ENCODE measurements at regions not wholly inside any gene's neighbourhood (a gene's known extent, or its start where the extent isn't known, plus 50 kb on each side); places are given as distances from the start of the nearest gene placed in this dataset.
"Not testable (repeated sequence)": the region's sequence is repeated elsewhere in the genome, so short reads cannot be mapped to it uniquely, and the experiment has no call there.

DNA sequence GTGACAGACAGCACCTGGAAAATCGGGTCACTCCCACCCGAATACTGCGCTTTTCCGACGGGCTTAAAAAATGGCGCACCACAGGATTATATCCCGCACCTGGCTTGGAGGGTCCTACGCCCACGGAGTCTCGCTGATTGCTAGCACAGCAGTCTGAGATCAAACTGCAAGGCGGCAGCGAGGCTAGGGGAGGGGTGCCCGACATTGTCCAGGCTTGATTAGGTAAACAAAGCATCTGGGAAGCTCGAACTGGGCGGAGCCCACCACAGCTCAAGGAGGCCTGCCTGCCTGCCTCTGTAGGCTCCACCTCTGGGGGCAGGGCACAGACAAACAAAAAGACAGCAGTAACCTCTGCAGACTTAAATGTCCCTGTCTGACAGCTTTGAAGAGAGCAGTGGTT is 1370.0 kb downstream of the SUCLG1 start:
- DNase-seq (ENCODE audit: low spot score); intact Hi-C loops (cut with DNase I): not testable (repeated sequence)

DNA sequence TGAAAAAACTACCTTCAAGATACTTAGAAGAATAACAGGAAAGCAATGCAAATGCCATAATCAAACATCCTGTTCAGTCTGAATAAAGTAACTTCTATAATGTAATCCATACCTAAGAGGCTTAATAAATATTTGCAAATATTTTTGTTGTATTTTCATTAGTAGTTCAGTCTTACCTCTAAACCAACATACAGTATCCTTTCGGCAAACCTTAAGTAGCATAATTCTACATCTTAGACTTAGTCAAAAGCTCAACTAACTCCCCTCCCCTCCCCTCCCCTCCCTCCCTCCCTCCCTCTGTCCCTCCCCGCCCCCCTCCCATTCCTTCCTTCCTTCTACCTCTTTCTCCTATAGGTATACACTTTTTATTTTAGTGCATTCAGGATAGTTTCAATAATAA is 1373.2 kb downstream of the SUCLG1 start:
- DNase-seq (ENCODE audit: low spot score), result no peak
- intact Hi-C loops (cut with DNase I), result no loop called here

DNA sequence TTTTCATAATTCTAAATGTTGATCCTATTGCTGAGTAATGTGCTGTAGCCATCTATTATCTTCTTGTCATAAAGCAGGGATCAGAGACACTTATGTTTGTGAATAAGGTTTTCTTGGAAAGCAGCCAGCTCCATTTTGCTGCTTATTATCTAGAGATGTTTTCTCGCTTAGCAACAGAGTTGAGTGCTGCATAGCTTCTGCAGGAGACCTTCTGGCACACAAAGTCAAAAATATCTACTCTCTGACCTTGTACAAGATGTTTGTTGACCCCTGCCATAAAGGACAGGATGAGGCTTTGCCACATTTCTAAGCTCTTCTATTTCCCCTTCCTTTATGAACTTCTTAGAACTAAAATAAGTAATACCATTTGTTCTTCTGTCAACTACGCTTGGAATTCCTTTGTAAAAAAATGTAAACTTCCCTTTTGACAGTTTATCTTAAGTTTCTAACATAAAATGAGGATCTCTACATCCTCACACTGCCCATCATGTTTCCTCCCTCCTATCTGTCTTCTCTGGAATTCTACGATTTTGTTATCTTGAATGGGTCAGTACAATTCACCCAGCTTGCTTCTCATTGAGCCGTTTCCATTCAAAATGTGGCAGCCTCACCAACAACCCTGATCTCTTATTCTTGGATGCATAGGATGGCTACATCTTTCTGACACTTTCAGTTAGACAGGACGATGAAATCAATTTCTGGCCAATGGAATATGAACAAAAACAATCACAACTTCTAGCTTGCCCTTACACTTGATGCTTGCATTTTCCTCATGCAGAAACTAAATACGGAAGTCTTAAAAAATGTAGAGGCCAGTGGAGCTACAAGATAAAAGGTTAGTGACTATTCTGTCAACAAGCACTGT is 1377.0 kb downstream of the SUCLG1 start:
- DNase-seq (ENCODE audit: low spot score), result no peak

DNA sequence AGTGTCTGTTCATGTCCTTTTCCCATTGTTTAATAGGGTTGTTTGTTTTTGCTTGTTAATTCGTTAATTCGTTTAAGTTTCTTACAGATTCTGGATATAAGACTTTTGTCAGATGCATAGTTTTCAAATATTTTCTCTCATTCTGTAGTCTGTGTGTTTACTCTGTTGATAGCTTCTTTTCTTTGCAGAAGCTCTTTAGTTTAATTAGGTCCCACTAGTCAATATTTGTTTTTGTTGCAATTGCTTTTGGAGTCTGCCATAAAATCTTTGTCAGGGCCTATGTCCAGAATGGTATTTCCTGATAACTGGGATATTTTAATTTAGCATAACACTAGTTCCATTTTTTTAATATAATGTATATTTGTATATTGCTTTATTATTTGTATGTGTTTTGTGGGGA is 1380.1 kb downstream of the SUCLG1 start:
- DNase-seq (ENCODE audit: low spot score), result no peak
- intact Hi-C loops (cut with DNase I), result no loop called here

More for the DNA sequence above, 1377.0 kb downstream of the SUCLG1 start:
- intact Hi-C loops (cut with DNase I), result no loop called here

DNA sequence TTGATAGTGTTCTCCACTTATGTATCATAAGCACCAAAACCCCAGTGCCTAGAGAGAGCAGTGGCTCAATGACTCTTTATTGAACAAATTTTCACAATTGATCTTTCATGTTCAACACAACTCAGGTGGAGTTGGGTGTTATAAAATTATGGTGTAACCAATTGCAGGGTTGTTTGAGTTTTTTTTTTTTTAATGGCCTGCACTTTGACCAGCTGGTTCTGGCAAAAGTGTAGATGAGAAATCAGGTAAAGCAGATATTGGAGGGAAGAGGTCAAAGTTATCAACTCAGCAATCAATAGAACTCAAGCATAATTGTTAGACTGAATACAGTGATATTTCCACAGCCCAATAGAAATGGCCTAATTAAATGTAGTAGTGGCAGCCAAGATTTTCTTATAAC is 1386.3 kb downstream of the SUCLG1 start:
- DNase-seq (ENCODE audit: low spot score), result no peak
- intact Hi-C loops (cut with DNase I), result no loop called here

DNA sequence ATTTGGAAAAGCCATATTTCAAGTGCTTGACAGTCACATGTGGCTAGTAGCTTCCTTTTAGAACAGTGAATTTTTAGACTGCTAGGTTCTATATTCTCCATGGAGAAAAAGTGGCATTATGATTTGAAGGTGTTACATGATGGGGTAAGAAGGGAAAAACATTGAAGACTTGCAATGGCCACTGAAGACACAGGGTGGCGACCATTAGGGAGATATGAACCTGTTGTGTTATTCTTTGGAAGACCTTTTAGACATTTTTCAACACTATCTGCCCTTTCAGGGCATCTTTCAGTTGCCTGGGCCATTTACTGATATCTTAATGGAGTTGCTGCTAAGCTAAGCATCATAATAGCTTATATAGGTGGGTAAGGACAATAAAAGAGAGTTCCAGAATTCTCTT is 1387.2 kb downstream of the SUCLG1 start:
- intact Hi-C loops (cut with DNase I), result no loop called here
- DNase-seq (ENCODE audit: low spot score), result no peak

DNA sequence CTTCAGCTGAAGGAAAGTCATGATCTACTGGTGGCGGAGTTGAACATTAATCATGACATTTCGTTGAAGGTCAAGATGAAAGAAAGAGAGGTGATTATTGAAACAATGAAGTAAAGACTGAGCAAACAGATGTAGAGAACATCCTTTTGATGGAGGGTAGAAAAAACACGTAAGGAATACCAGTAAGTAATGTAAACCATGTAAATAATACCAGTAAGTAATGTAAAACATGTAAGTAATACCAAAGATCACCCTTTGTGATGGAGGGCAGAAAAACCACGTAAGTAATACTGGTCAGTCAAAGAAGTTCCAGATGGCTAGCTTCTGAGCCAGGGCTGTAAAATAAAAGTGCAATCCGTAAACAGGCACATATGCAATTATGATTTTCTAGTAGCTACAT is 1387.7 kb downstream of the SUCLG1 start:
- DNase-seq (ENCODE audit: low spot score), result no peak
- intact Hi-C loops (cut with DNase I), result no loop called here

DNA sequence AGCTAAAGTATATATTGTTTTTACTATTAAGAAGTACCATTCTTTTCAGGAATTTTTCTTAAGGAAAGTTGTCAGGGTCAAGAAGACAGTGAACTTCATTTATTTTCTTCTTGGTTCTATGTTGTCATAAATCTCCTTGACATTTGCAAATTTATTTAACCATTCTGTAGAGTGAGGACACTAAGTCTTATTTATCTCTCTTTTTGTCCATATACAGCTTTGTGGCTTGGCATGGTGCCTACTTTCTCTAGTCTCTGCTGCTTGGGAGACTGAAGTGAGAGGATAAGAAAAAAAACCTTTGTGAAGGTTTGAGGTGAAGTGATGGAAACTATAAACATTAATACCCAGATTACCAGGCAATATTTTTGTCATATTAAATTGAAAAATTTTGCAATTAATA is 1389.4 kb downstream of the SUCLG1 start:
- intact Hi-C loops (cut with DNase I), result no loop called here
- DNase-seq (ENCODE audit: low spot score), result no peak

DNA sequence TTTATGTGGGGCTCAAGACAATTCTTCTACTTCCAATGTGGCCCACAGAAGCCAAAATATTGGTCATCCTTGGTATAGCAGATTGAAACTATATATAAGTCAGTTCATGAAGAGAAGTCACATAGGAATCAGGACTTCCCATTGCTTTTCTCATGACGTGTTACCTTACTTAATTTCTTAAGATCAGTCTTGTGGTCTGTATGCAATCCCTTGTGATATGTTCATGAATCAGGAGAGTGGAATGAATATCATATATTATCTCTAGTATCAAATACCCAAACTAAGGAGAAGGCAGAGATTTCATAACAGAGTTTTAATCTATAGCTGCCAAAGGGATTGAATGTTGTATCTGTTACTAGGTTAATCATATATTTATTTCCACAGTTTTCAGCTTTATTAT is 1390.4 kb downstream of the SUCLG1 start:
- intact Hi-C loops (cut with DNase I), result no loop called here

DNA sequence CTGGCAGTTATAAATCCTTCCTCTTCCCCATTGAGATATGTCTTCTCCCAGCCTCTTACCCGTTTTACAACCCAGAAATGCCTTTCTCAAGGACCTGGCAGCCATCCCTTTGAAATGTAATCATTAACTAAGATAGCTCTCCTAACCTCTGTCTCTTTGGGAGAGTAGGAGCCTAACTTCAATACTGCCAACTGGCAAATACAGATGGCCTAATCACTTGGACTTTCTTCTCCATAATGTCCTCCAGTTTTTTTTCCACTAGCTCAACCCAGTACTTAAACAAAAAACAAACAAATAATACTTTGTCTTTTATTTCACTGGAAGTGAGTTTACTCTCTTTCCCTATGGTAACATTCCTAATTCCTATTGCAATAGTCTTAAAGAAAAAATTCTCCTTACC is 1391.1 kb downstream of the SUCLG1 start:
- intact Hi-C loops (cut with DNase I), result no loop called here
- no peak for DNase-seq (ENCODE audit: low spot score)

More for the DNA sequence above, 1390.4 kb downstream of the SUCLG1 start:
- no peak for DNase-seq (ENCODE audit: low spot score)

DNA sequence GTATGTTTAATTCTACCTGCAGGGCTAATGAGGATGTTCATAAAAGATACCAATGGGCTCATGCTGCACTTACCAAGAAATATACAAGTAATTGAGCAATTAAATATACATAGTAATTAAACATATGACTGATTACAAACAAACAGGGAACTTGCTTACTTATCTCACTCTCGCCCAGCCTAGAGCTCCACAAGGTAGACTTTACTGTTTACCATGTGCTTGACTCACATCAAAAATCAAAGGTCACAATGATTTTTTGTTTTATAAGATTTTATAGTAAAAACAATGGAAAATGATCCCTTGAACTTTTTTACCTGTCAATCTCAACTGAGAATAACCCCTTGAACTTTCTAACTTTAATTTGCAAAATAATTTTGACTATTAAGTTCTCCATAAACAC is 1395.1 kb downstream of the SUCLG1 start:
- intact Hi-C loops (cut with DNase I), result no loop called here

DNA sequence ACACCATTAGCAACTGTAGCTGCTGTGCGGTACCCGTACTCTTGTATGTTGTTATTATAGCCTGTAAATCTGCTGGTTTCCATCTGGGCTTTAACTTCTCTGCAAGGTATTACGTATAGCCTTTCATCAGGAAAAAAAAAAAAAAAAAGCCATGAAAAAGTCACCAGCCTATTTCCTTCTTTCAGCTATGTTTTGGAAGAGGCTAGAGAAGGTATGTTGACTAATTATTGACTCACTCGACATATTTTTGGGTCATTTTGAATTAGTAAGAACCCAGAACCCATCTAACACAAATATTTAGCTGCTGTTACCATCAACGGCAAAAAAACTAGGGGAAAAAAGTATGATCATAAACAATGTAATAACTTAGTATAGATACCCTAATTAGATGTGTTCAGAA is 1395.6 kb downstream of the SUCLG1 start:
- DNase-seq (ENCODE audit: low spot score), result no peak
- intact Hi-C loops (cut with DNase I), result no loop called here

More for the DNA sequence above, 1395.1 kb downstream of the SUCLG1 start:
- DNase-seq (ENCODE audit: low spot score), result no peak

DNA sequence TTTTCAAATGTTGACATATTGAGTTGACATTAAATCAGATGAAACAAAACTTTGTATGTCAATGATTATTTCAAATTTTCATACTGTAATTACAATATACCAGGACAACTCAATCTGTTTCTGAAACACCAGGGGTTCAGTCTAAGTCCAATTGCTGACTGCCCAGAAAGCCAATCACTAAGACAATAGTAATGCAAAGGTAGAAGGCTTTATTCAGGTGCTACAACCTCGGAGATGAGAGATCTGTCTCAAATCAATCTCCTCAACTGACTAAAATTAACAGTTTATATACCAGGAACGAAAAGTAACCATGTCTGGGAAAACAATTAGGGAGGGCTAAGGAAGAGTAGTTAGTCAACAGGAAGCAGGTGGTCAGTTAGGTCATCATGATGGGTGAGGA is 1400.4 kb downstream of the SUCLG1 start:
- no peak for DNase-seq (ENCODE audit: low spot score)
- intact Hi-C loops (cut with DNase I), result no loop called here

DNA sequence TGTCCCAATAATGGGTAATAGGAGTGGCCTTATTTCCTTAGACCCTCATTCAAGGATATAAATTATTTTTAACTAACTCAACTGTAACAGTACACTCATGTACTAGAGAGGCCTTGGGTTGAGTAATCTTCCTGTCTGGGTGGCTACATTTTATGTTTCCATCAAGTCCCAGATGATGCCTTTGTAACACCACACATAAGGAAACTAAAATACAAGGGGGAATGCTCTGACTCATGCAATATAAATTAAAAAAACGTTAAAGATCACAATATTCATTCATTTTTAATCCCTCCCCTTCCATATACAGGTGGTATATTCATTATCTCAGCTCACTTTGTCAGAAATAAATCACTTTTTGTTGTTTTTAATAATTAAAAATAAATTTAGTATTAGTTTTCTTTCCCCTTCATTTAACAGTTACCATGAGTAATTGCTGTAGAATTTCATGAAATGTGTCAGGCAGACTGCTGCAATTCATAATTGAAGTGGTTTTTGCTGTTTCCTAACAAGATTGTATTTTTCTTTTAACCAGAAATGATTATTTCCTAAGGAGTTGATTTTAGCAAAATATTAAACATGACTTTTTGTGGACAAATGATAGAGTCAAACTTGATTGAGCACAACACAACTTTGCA is 1403.6 kb downstream of the SUCLG1 start:
- intact Hi-C loops (cut with DNase I), result no loop called here
- DNase-seq (ENCODE audit: low spot score), result no peak

DNA sequence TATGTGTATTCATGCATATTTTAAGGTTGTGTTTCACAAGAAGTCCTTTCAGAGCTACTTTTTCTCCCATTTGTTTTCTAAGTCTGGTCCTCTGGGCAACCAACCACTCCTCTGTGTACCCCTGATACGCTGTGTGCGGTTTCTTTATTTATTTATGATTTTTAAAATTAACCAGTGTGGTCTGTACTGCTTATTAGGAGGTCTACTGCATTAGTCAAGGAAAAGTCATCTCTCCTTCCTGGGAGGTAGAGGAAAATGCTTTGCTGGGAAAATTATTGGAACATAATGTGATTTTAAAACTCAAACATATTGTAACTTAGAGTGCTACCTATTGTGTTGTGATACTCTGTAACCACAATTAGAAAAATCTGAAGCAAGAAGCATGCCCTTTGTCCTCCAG is 1404.3 kb downstream of the SUCLG1 start:
- intact Hi-C loops (cut with DNase I), result no loop called here
- no peak for DNase-seq (ENCODE audit: low spot score)

DNA sequence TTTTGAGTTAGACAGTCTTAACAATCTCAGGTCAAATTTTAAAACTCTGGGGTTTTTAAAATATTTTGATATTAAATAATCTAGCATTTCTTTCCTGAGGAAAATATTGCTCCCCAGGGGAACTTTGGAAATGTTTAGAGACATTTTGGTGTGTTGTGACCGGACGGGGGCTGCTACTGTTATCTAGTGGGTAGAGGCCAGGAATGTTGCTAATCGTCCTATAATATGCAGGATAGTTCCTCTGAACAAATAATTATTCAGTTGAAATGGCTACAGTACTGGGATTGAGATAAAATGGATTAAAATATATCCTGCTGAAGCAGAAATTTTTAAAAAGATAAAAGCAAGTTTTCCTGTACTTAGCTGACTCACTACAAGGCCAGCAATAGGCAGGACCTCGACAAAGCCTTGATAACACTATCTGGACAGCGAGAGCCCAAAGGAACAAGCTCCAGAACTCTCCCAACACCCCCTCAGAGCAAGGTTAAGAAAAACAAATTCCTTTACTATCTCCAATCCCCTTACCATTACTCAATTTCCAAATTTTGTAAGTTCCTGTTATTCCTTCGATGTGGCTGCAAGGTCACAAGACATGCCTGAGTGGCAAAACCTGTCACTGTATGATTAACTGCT is 1407.4 kb downstream of the SUCLG1 start:
- intact Hi-C loops (cut with DNase I), result no loop called here
- DNase-seq (ENCODE audit: low spot score), result no peak

DNA sequence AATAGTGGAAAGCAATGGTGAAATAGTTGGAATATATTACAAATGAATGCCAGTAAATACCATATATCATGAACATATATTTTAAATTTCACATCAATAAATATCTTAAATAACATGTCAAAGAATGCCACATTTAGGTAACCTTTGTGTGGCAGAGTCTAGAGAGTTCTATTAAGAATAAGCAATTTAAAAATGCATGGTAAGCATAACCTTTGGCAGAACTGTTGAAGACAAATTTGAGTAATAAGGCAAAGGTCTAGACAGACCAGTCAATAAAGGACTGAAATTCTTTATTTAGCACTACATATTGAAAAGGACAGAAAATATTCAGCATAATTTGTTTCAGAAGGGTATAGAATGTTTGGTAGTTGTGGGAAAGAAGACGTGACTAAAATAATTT is 1417.0 kb downstream of the SUCLG1 start:
- intact Hi-C loops (cut with DNase I), result no loop called here
- no peak for DNase-seq (ENCODE audit: low spot score)

DNA sequence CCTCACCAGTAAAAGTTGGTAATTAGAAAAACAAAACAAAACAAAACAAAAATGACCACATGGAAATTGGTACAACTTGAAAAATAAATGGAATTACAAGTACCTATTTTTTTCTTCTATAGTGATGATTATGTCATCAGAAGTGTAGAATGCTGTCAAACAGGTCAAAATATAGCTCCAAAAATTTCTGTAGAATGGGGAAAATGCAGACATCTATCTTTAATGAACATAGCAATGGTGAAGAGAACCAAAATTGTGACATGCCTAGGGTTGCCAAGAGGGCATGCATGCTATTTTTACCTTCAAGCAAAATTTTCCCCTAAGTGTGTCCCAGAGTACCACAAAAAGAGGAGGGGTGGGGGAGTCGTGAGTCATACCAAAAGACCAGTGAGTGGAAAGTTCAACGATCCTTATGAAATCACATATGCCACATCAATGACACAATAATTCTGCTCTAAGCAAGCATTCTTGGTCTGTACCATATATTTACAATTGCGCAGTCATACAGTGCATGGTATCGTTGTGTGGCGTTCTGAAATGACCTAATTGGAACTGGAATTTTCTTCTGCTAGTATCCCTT is 1436.4 kb downstream of the SUCLG1 start:
- DNase-seq (ENCODE audit: low spot score), result no peak
- intact Hi-C loops (cut with DNase I), result no loop called here

DNA sequence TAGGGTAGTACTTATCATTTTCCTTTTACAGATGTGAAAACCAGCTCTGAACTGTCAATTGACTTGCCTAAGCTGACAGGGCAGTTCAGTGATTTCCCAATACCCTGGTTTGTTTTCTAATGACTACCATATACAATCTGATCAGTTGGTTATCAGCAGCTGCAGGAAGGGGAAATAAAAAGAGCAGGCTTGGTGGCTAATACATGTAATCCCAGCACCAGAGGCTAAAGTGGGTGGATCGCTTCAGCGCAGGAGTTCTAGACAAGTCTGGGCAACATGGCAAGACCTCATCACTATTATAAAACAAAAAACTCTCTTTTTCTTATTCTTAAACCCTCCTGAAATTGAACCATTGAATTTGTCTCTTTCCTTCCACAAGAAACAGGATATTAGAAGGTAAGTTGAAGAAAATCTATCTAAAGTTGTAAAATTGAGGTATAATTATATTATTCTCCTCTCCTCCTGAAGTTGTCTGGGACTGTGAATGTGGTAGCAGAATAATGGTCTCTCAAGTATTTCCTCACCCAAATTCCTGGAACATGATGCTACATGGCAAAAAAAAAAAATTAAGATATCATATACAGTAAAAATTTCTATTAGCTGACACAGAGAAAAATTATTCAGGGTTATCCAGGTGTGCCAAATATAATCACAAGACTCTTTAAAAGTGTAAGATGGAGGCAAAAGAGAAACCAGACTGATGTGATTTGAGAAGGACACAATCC is 1441.6 kb downstream of the SUCLG1 start:
- intact Hi-C loops (cut with DNase I), result no loop called here

More for the DNA sequence above, 1441.6 kb downstream of the SUCLG1 start:
- no peak for DNase-seq (ENCODE audit: low spot score)
